Trophoblast cell (in vitro differentiated cells and primary cell): ENCODE measurements at regions not wholly inside any gene's neighbourhood (a gene's known extent, or its start where the extent isn't known, plus 50 kb on each side); places are given as distances from the start of the nearest gene placed in this dataset.

Experiments
- DNase-seq, 2 donors: peaks; one replicate each; pipeline ENCODE4 v3.0.0-alpha.2; 2016
- H2AFZ ChIP-seq: 2 replicates; pipeline ENCODE4 v1.6.1; 2013; ENCODE audit warnings: low read length, moderate library complexity, mild to moderate bottlenecking; ENCODE audit not compliant: insufficient read depth, poor library complexity
- H2AK5ac ChIP-seq: 2 replicates; pipeline ENCODE4 v1.6.1; 2013; ENCODE audit warnings: mild to moderate bottlenecking, low read length
- H2BK120ac ChIP-seq: 2 replicates; pipeline ENCODE4 v1.6.1; 2013; ENCODE audit warnings: low read length, mild to moderate bottlenecking, moderate library complexity; ENCODE audit not compliant: insufficient read depth, poor library complexity
- H2BK12ac ChIP-seq: 2 replicates; pipeline ENCODE4 v1.6.1; 2013; ENCODE audit warnings: mild to moderate bottlenecking, low read length, moderate library complexity
- H2BK5ac ChIP-seq: 2 replicates; pipeline ENCODE4 v1.6.1; 2013; ENCODE audit warnings: low read length, low read depth, moderate library complexity, mild to moderate bottlenecking; ENCODE audit not compliant: poor library complexity
- H3K14ac ChIP-seq: 2 replicates; pipeline ENCODE4 v1.6.1; 2013; ENCODE audit warnings: mild to moderate bottlenecking, low read length
- H3K18ac ChIP-seq: 2 replicates; pipeline ENCODE4 v1.6.1; 2013; ENCODE audit warnings: mild to moderate bottlenecking, low read length
- H3K23ac ChIP-seq: 2 replicates; pipeline ENCODE4 v1.6.1; 2013; ENCODE audit warnings: low read length
- H3K27ac ChIP-seq: 2 replicates; pipeline ENCODE4 v1.5.1; 2013; ENCODE audit warnings: low read depth, mild to moderate bottlenecking, inconsistent platforms, low read length, moderate library complexity
- H3K27me3 ChIP-seq: 2 replicates; pipeline ENCODE4 v1.6.1; 2013; ENCODE audit warnings: inconsistent platforms, mild to moderate bottlenecking, low read length, moderate library complexity; ENCODE audit not compliant: insufficient read depth
- H3K36me3 ChIP-seq, 2 experiments: 1 replicate in 1 of 2; 2 replicates in 1 of 2; pipeline ENCODE4 v1.6.1; 2013; ENCODE audit warnings: low read length in 2 of 2, mild to moderate bottlenecking in 2 of 2, moderate library complexity in 1 of 2; ENCODE audit not compliant: insufficient read depth in 2 of 2, control insufficient read depth in 1 of 2
- H3K4ac ChIP-seq: 2 replicates; pipeline ENCODE4 v1.6.1; 2013; ENCODE audit warnings: low read depth, mild to moderate bottlenecking, low read length, moderate library complexity
- H3K4me1 ChIP-seq, 2 experiments: 1 replicate in 1 of 2; 2 replicates in 1 of 2; pipeline ENCODE4 v1.6.1; 2013; ENCODE audit warnings: low read length in 2 of 2, mild to moderate bottlenecking in 2 of 2, moderate library complexity in 1 of 2; ENCODE audit not compliant: insufficient read depth in 2 of 2, control insufficient read depth in 1 of 2
- H3K4me2 ChIP-seq: 2 replicates; pipeline ENCODE4 v1.6.1; 2013; ENCODE audit warnings: inconsistent platforms, mild to moderate bottlenecking, low read length, moderate library complexity
- H3K4me3 ChIP-seq: 2 replicates; pipeline ENCODE4 v1.5.1; 2013; ENCODE audit warnings: mild to moderate bottlenecking, low read depth, low read length, inconsistent platforms
- H3K79me1 ChIP-seq: one replicate; pipeline ENCODE4 v1.6.1; 2013; ENCODE audit warnings: low read length
- H3K79me2 ChIP-seq: 2 replicates; pipeline ENCODE4 v1.6.1; 2013; ENCODE audit warnings: low read length, mild to moderate bottlenecking; ENCODE audit not compliant: control insufficient read depth, insufficient read depth, poor library complexity
- H3K9ac ChIP-seq: 2 replicates; pipeline ENCODE4 v1.6.1; 2013; ENCODE audit warnings: mild to moderate bottlenecking, low read length
- H3K9me3 ChIP-seq: 2 replicates; pipeline ENCODE4 v1.6.1; 2013; ENCODE audit warnings: low read depth, mild to moderate bottlenecking, control low read depth, inconsistent platforms, low read length; ENCODE audit not compliant: insufficient read depth
- H4K12ac ChIP-seq: 2 replicates; pipeline ENCODE4 v1.6.1; 2013; ENCODE audit warnings: low read depth, mild to moderate bottlenecking, low read length, moderate library complexity
- H4K8ac ChIP-seq: 2 replicates; pipeline ENCODE4 v1.6.1; 2013; ENCODE audit warnings: low read depth, mild to moderate bottlenecking, low read length, moderate library complexity
- H4K91ac ChIP-seq: one replicate; pipeline ENCODE4 v1.6.1; 2013; ENCODE audit warnings: low read depth, mild to moderate bottlenecking, low read length, moderate library complexity
- WGBS: extraction: QIAGEN DNeasy Blood & Tissue Kit; methylation state at CpG from one replicate; pipeline ENCODE4 v1.1.7; 2013; ENCODE audit warnings: missing lambda C conversion rate; ENCODE audit not compliant: insufficient read length, insufficient coverage; ENCODE audit errors: extremely low coverage; 5-methylcytosine and 5-hydroxymethylcytosine counted together

DNA sequence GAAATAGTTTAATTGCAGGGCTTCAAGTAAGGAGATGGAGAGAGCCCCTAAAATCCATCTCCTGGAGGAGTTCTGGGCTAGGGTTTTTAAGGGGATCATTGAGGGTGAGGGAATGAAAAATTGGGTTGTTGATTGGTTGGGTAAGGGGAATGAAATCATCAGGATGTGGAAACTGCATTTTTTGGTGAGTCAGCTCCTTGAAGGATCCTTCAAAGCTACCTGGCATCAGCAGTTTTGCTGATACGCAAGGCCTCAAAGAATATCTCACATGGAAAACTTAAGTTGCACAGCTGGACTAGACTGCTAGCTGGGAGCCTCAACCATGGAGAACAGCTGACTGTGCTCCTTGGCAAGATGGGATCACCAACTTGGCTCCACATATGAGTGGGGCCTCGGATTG lies 136.7 kb downstream of the FGF10 start:
- Histone ChIP-seq H3K4me2 (no peak overlapping the region), H4K91ac (no peak overlapping the region)
- no CpG with 5 or more reads among the region's 2 CpGs for WGBS

DNA sequence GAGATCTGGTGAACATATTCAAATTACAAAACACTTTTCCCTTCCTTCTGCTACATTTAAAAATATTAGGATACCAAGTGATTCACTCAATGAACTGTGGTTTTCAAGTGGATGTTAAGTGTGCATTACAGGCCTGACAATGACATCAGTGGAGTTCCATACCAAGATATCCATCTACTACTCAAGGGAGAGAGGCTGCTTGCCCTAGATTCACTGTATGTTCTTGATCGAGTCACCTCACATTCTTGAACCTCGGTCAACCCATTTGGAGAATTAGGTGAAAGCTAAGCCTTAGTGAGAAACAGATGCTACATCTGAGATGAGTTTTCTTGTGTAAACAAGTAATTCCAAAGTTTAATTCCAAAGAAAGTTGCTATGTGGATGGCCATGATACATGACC lies 142.2 kb downstream of the FGF10 start:
- Histone ChIP-seq H4K12ac (no peak overlapping the region), H3K4me2 (no peak overlapping the region), H2AK5ac (no peak overlapping the region), H3K9ac (no peak overlapping the region), H3K27me3 (no peaks in the 10 kb centered on the region), H3K36me3 (no peaks in the 10 kb centered on the region), H4K91ac (no peak overlapping the region), H3K18ac (no peak overlapping the region), H2AFZ (no peak overlapping the region), H2BK120ac (no peak overlapping the region), H3K79me1 (no peaks in the 10 kb centered on the region), H2BK12ac (no peak overlapping the region), H4K8ac (no peak overlapping the region), H3K79me2 (no peaks in the 10 kb centered on the region), H2BK5ac (no peak overlapping the region), H3K27ac (no peak overlapping the region), H3K14ac (no peak overlapping the region), H3K4me3 (no peak overlapping the region), H3K9me3 (no peaks in the 10 kb centered on the region), H3K23ac (no peak overlapping the region), H3K4me1 (no peaks in the 10 kb centered on the region), H3K4ac (no peak overlapping the region)
- DNase-seq: peak; percentile 4 to 58
- WGBS: no CpG with 5 or more reads among the region's 2 CpGs

More for the DNA sequence above, 136.7 kb downstream of the FGF10 start:
- Histone ChIP-seq H2BK5ac (no peak overlapping the region), H4K8ac (no peak overlapping the region), H3K4ac (no peak overlapping the region), H3K79me2 (no peaks in the 10 kb centered on the region), H3K9ac (no peak overlapping the region), H3K79me1 (no peaks in the 10 kb centered on the region), H2AFZ (no peak overlapping the region), H3K4me1 (no peaks in the 10 kb centered on the region), H3K4me3 (no peak overlapping the region), H2BK12ac (no peak overlapping the region), H3K9me3 (no peaks in the 10 kb centered on the region), H3K27ac (no peak overlapping the region), H2BK120ac (no peak overlapping the region), H3K18ac (no peak overlapping the region), H3K36me3 (no peaks in the 10 kb centered on the region), H4K12ac (no peak overlapping the region), H3K27me3 (no peaks in the 10 kb centered on the region), H2AK5ac (no peak overlapping the region), H3K14ac (no peak overlapping the region), H3K23ac (no peak overlapping the region)
- no peak for DNase-seq

DNA sequence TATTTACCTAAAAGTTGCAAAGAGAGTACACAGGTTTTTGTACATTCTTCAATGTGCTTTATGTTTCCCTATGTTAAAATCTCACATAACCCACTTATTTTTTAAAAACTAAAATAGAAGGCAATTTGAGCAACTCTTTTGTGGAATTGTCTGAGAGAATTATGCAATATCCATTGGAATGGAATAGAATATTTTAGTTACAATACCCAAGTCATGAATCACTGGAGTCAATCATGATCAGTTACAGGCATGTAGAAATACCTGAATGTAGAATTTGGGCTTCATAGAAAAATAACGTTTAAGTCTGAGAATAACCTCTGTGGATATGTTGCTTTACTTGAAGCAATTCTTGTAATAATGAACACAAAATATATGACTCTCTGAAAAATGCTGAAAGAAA lies 143.3 kb downstream of the FGF10 start:
- no peak overlapping the region for H3K4me2 ChIP-seq
- no peak overlapping the region for H3K4ac ChIP-seq
- H3K9ac ChIP-seq: no peak overlapping the region
- H2AK5ac ChIP-seq: no peak overlapping the region
- no peaks in the 10 kb centered on the region for H3K27me3 ChIP-seq
- H2AFZ ChIP-seq: no peak overlapping the region
- no peak overlapping the region for H4K91ac ChIP-seq
- H4K12ac ChIP-seq: no peak overlapping the region
- no peak overlapping the region for H3K14ac ChIP-seq
- no peaks in the 10 kb centered on the region for H3K4me1 ChIP-seq
- no peaks in the 10 kb centered on the region for H3K36me3 ChIP-seq
- H3K23ac ChIP-seq: no peak overlapping the region
- H3K18ac ChIP-seq: no peak overlapping the region
- no CpG with 5 or more reads among the region's 1 CpG for WGBS
- H2BK5ac ChIP-seq: no peak overlapping the region
- no peak overlapping the region for H3K27ac ChIP-seq
- no peak overlapping the region for H4K8ac ChIP-seq
- peak in 1 of 2 donors; percentile 61 for DNase-seq
- H2BK120ac ChIP-seq: no peak overlapping the region
- no peaks in the 10 kb centered on the region for H3K9me3 ChIP-seq
- H3K79me1 ChIP-seq: no peaks in the 10 kb centered on the region
- no peak overlapping the region for H2BK12ac ChIP-seq
- no peaks in the 10 kb centered on the region for H3K79me2 ChIP-seq
- H3K4me3 ChIP-seq: no peak overlapping the region

DNA sequence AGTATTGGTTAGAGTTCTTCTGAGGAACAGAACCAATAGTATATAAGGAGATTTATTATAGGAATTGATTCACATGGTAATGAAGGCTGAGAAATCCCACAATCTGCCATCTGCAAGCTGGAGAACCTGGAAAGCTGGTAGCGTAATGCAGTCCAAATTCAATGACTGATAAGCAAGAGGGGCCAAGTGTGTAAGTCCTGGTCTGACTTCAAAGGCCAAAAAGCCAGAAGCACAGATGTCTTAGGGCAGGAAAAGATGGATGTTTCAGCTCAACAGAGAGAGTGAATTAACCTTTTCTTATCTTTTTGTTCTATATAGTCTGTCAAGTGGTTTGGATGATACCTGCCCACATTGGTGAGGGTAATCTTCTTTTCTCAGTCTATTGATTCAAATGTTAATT lies 146.4 kb downstream of the FGF10 start:
- WGBS: no CpG with 5 or more reads among the region's 1 CpG
- H2BK120ac ChIP-seq: no peak overlapping the region
- no peaks in the 10 kb centered on the region for H3K4me1 ChIP-seq
- H3K36me3 ChIP-seq: no peaks in the 10 kb centered on the region
- no peak overlapping the region for H2AFZ ChIP-seq
- no peak overlapping the region for H4K12ac ChIP-seq
- H4K8ac ChIP-seq: no peak overlapping the region
- H3K4me3 ChIP-seq: no peak overlapping the region
- no peak overlapping the region for H3K23ac ChIP-seq
- H3K27ac ChIP-seq: no peak overlapping the region
- no peak overlapping the region for H3K14ac ChIP-seq
- H3K4me2 ChIP-seq: no peak overlapping the region
- H2BK5ac ChIP-seq: no peak overlapping the region
- H3K9ac ChIP-seq: no peak overlapping the region
- H3K4ac ChIP-seq: no peak overlapping the region
- no peak overlapping the region for H3K18ac ChIP-seq
- H2AK5ac ChIP-seq: no peak overlapping the region
- no peak overlapping the region for H4K91ac ChIP-seq
- H3K79me2 ChIP-seq: no peaks in the 10 kb centered on the region
- no peaks in the 10 kb centered on the region for H3K27me3 ChIP-seq
- H2BK12ac ChIP-seq: no peak overlapping the region
- no peaks in the 10 kb centered on the region for H3K9me3 ChIP-seq
- DNase-seq: no peak
- no peaks in the 10 kb centered on the region for H3K79me1 ChIP-seq
